HepG2 (cell line): ENCODE measurements at regions not wholly inside any gene's neighbourhood (a gene's known extent, or its start where the extent isn't known, plus 50 kb on each side); places are given as distances from the start of the nearest gene placed in this dataset.

Experiments used
- BCL6 ChIP-seq: IDR thresholded peaks from 2 replicates; pipeline ENCODE4 v1.6.1; 2016; ENCODE audit warnings: missing genetic modification reagents, missing compliant biosample characterization
- CEBPB ChIP-seq: IDR thresholded peaks from 2 replicates; pipeline ENCODE4 v1.6.1; 2011; ENCODE audit warnings: low read depth, low read length, improper control_type of control experiment, borderline replicate concordance
- CENPT ChIP-seq: sonication (generic); formaldehyde crosslinking; IDR thresholded peaks from 2 replicates; pipeline ENCODE4 v1.8.0; 2022; ENCODE audit warnings: low read depth, mild to moderate bottlenecking, moderate library complexity, missing genetic modification reagents
- ETV6 ChIP-seq: sonication (generic); formaldehyde crosslinking; conservative IDR thresholded peaks from 2 replicates; pipeline ENCODE4 v1.4.0; 2020; ENCODE audit warnings: missing genetic modification reagents
- HIVEP1 ChIP-seq: sonication (generic); formaldehyde crosslinking; IDR thresholded peaks from 2 replicates; pipeline ENCODE4 v1.4.0; 2020; ENCODE audit warnings: mild to moderate bottlenecking, missing genetic modification reagents
- IRX3 ChIP-seq: sonication (generic); formaldehyde crosslinking; IDR thresholded peaks from 2 replicates; pipeline ENCODE4 v1.8.1; 2023; ENCODE audit warnings: mild to moderate bottlenecking, low read depth, missing genetic modification reagents, borderline replicate concordance
- MATR3 ChIP-seq: sonication (generic); formaldehyde crosslinking; IDR thresholded peaks from 2 replicates; pipeline ENCODE4 v1.4.0; 2020; ENCODE audit warnings: missing genetic modification reagents
- MEIS1 ChIP-seq: sonication (generic); formaldehyde crosslinking; IDR thresholded peaks from 2 replicates; pipeline ENCODE4 v1.9.0; 2021; ENCODE audit warnings: mild to moderate bottlenecking, missing genetic modification reagents, moderate library complexity, borderline replicate concordance
- NCOA5 ChIP-seq: sonication (generic); formaldehyde crosslinking; IDR thresholded peaks from 2 replicates; pipeline ENCODE4 v1.4.0; 2020; ENCODE audit warnings: missing genetic modification reagents
- PCBP1 ChIP-seq: fragments of 200-400 bp; formaldehyde crosslinking; IDR thresholded peaks from 2 replicates; pipeline ENCODE4 v1.6.1; 2017; ENCODE audit warnings: mild to moderate bottlenecking, low read depth, low read length, borderline replicate concordance
- PCBP2 ChIP-seq: fragments of 200-400 bp; formaldehyde crosslinking; optimal IDR thresholded peaks from 2 replicates; pipeline ENCODE3; 2018; ENCODE audit warnings: low read length, low read depth; ENCODE audit not compliant: poor library complexity, severe bottlenecking
- RARG ChIP-seq: sonication (generic); formaldehyde crosslinking; IDR thresholded peaks from 2 replicates; pipeline ENCODE4 v1.4.0; 2020; ENCODE audit warnings: low read depth, mild to moderate bottlenecking, missing genetic modification reagents
- RFX5 ChIP-seq: IDR thresholded peaks from 2 replicates; pipeline ENCODE4 v1.6.1; 2011; ENCODE audit warnings: low read depth, low read length, improper control_type of control experiment
- RORA ChIP-seq: sonication (generic); formaldehyde crosslinking; IDR thresholded peaks from 2 replicates; pipeline ENCODE4 v1.5.0; 2020; ENCODE audit warnings: mild to moderate bottlenecking, missing genetic modification reagents, moderate library complexity
- SAFB2 ChIP-seq: sonication (generic); formaldehyde crosslinking; IDR thresholded peaks from 2 replicates; pipeline ENCODE4 v1.5.1; 2020; ENCODE audit warnings: missing genetic modification reagents, low read depth, mild to moderate bottlenecking, borderline replicate concordance
- SPEN ChIP-seq: sonication (generic); formaldehyde crosslinking; IDR thresholded peaks from 2 replicates; pipeline ENCODE4 v1.5.1; 2020; ENCODE audit warnings: low read depth, mild to moderate bottlenecking, missing genetic modification reagents
- U2AF2 ChIP-seq: fragments of 200-400 bp; formaldehyde crosslinking; IDR thresholded peaks from 2 replicates; pipeline ENCODE4 v1.6.1; 2017; ENCODE audit warnings: low read depth, mild to moderate bottlenecking, low read length
- ZBTB3 ChIP-seq: sonication (generic); formaldehyde crosslinking; IDR thresholded peaks from 2 replicates; pipeline ENCODE4 v1.4.0; 2020; ENCODE audit warnings: low read depth, mild to moderate bottlenecking, moderate library complexity, missing genetic modification reagents, borderline replicate concordance
- ZNF256 ChIP-seq: sonication (generic); formaldehyde crosslinking; conservative IDR thresholded peaks from 2 replicates; pipeline ENCODE4 v1.4.0; 2020; ENCODE audit warnings: missing genetic modification reagents
- ZNF263 ChIP-seq: sonication (generic); formaldehyde crosslinking; IDR thresholded peaks from 2 replicates; pipeline ENCODE4 v1.4.0; 2020; ENCODE audit warnings: missing genetic modification reagents
- ZNF432 ChIP-seq: sonication (generic); formaldehyde crosslinking; IDR thresholded peaks from 2 replicates; pipeline ENCODE4 v1.5.0; 2020; ENCODE audit warnings: missing genetic modification reagents, mild to moderate bottlenecking, borderline replicate concordance
- ZNF44 ChIP-seq: sonication (generic); formaldehyde crosslinking; IDR thresholded peaks from 2 replicates; pipeline ENCODE4 v1.5.1; 2020; ENCODE audit warnings: mild to moderate bottlenecking, missing genetic modification reagents
- ZNF547 ChIP-seq: sonication (generic); formaldehyde crosslinking; IDR thresholded peaks from 2 replicates; pipeline ENCODE4 v1.5.1; 2020; ENCODE audit warnings: mild to moderate bottlenecking, missing genetic modification reagents
- ZNF564 ChIP-seq: sonication (generic); formaldehyde crosslinking; IDR thresholded peaks from 2 replicates; pipeline ENCODE4 v1.8.1; 2023; ENCODE audit warnings: mild to moderate bottlenecking, missing genetic modification reagents
- TF ChIP-seq, protein P1 (sequence below): sonication (generic); formaldehyde crosslinking; IDR thresholded peaks from 2 replicates; pipeline ENCODE4 v1.5.0; 2020; ENCODE audit warnings: mild to moderate bottlenecking, missing genetic modification reagents
- TF ChIP-seq, protein P2 (sequence below): sonication (generic); formaldehyde crosslinking; IDR thresholded peaks from 2 replicates; pipeline ENCODE4 v1.5.1; 2020; ENCODE audit warnings: mild to moderate bottlenecking, missing genetic modification reagents, borderline replicate concordance

DNA sequence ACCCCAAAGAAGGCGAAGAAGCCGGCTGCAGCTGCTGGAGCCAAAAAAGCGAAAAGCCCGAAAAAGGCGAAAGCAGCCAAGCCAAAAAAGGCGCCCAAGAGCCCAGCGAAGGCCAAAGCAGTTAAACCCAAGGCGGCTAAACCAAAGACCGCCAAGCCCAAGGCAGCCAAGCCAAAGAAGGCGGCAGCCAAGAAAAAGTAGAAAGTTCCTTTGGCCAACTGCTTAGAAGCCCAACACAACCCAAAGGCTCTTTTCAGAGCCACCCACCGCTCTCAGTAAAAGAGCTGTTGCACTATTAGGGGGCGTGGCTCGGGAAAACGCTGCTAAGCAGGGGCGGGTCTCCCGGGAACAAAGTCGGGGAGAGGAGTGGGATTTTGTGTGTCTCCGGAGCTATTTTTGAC is 69.6 kb downstream of the HFE start (continued):
- TF ChIP-seq SAFB2 (0 out of 2 replicates have a peak, but pooled peaks have one; percentile 26), NCOA5 (CRISPR knock-in tag) (peak; percentile 95), U2AF2 (0 out of 2 replicates have a peak, but pooled peaks have one; percentile 8), ZNF44 (no peak), ETV6 (CRISPR knock-in tag) (no peak), RARG (CRISPR knock-in tag) (no peak), HIVEP1 (CRISPR knock-in tag) (no peak), RORA (CRISPR knock-in tag) (no peak), ZNF263 (no peak), SPEN (CRISPR knock-in tag) (no peak), BCL6 (no peak), RFX5 (0 out of 2 replicates have a peak, but pooled peaks have one; percentile 10), ZNF547 (CRISPR knock-in tag) (no peak), CENPT (no peak), ZNF432 (CRISPR knock-in tag) (no peak), ZNF256 (CRISPR knock-in tag) (no peak), MATR3 (CRISPR knock-in tag) (no peak), PCBP2 (peak; percentile 20), ZNF564 (CRISPR knock-in tag) (no peak), ZBTB3 (CRISPR knock-in tag) (no peak), MEIS1 (no peak; the same call in 1 of the 2 replicates), CEBPB (no peak), IRX3 (CRISPR knock-in tag) (0 out of 2 replicates have a peak, but pooled peaks have one; percentile 84), PCBP1 (no peak; the same call in 1 of the 2 replicates)
- TF ChIP-seq, protein P1, sequence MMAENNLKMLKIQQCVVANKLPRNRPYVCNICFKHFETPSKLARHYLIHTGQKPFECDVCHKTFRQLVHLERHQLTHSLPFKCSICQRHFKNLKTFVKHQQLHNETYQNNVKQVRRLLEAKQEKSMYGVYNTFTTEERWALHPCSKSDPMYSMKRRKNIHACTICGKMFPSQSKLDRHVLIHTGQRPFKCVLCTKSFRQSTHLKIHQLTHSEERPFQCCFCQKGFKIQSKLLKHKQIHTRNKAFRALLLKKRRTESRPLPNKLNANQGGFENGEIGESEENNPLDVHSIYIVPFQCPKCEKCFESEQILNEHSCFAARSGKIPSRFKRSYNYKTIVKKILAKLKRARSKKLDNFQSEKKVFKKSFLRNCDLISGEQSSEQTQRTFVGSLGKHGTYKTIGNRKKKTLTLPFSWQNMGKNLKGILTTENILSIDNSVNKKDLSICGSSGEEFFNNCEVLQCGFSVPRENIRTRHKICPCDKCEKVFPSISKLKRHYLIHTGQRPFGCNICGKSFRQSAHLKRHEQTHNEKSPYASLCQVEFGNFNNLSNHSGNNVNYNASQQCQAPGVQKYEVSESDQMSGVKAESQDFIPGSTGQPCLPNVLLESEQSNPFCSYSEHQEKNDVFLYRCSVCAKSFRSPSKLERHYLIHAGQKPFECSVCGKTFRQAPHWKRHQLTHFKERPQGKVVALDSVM, result no peak
- TF ChIP-seq, protein P2, sequence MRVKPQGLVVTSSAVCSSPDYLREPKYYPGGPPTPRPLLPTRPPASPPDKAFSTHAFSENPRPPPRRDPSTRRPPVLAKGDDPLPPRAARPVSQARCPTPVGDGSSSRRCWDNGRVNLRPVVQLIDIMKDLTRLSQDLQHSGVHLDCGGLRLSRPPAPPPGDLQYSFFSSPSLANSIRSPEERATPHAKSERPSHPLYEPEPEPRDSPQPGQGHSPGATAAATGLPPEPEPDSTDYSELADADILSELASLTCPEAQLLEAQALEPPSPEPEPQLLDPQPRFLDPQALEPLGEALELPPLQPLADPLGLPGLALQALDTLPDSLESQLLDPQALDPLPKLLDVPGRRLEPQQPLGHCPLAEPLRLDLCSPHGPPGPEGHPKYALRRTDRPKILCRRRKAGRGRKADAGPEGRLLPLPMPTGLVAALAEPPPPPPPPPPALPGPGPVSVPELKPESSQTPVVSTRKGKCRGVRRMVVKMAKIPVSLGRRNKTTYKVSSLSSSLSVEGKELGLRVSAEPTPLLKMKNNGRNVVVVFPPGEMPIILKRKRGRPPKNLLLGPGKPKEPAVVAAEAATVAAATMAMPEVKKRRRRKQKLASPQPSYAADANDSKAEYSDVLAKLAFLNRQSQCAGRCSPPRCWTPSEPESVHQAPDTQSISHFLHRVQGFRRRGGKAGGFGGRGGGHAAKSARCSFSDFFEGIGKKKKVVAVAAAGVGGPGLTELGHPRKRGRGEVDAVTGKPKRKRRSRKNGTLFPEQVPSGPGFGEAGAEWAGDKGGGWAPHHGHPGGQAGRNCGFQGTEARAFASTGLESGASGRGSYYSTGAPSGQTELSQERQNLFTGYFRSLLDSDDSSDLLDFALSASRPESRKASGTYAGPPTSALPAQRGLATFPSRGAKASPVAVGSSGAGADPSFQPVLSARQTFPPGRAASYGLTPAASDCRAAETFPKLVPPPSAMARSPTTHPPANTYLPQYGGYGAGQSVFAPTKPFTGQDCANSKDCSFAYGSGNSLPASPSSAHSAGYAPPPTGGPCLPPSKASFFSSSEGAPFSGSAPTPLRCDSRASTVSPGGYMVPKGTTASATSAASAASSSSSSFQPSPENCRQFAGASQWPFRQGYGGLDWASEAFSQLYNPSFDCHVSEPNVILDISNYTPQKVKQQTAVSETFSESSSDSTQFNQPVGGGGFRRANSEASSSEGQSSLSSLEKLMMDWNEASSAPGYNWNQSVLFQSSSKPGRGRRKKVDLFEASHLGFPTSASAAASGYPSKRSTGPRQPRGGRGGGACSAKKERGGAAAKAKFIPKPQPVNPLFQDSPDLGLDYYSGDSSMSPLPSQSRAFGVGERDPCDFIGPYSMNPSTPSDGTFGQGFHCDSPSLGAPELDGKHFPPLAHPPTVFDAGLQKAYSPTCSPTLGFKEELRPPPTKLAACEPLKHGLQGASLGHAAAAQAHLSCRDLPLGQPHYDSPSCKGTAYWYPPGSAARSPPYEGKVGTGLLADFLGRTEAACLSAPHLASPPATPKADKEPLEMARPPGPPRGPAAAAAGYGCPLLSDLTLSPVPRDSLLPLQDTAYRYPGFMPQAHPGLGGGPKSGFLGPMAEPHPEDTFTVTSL (CRISPR knock-in tag), result no peak
